Neural cell (in vitro differentiated cells): ENCODE measurements at regions not wholly inside any gene's neighbourhood (a gene's known extent, or its start where the extent isn't known, plus 50 kb on each side); places are given as distances from the start of the nearest gene placed in this dataset.

ENCODE experiments used
- H2AFZ ChIP-seq: fragments of 200-600, 300-800 bp; sonication (generic), shearing (Covaris generic); 2 replicates; pipeline ENCODE4 v1.6.0; 2014; ENCODE audit warnings: low read depth, mild to moderate bottlenecking, antibody characterized with exemption, low read length, moderate library complexity
- H3F3A ChIP-seq: fragments of 200-600 bp; shearing (Covaris generic); 2 replicates; pipeline ENCODE4 v1.6.1; 2016; ENCODE audit warnings: mild to moderate bottlenecking, moderate library complexity, mixed read lengths, antibody characterized with exemption, low read length; ENCODE audit not compliant: insufficient read depth, poor library complexity, severe bottlenecking
- H3K27ac ChIP-seq: fragments of 200-600, 300-800 bp; sonication (generic), shearing (Covaris generic); 2 replicates; pipeline ENCODE4 v1.5.1; 2014; ENCODE audit warnings: mild to moderate bottlenecking, low read length, moderate library complexity
- H3K27me3 ChIP-seq: fragments of 300-800, 200-600 bp; sonication (generic), shearing (Covaris generic); 2 replicates; pipeline ENCODE4 v1.6.0; 2014; ENCODE audit warnings: mild to moderate bottlenecking, low read depth, low read length, moderate library complexity; ENCODE audit not compliant: insufficient read depth
- H3K36me3 ChIP-seq: fragments of 300-800, 200-600 bp; sonication (generic), shearing (Covaris generic); 2 replicates; pipeline ENCODE4 v1.5.1; 2014; ENCODE audit warnings: mild to moderate bottlenecking, antibody characterized with exemption, low read length, moderate library complexity; ENCODE audit not compliant: insufficient read depth
- H3K4me2 ChIP-seq: fragments of 300-800, 200-600 bp; sonication (generic), shearing (Covaris generic); 2 replicates; pipeline ENCODE4 v1.6.0; 2014; ENCODE audit warnings: mild to moderate bottlenecking, low read length
- H3K4me3 ChIP-seq: fragments of 300-800, 200-600 bp; sonication (generic), shearing (Covaris generic); 2 replicates; pipeline ENCODE4 v1.5.1; 2014; ENCODE audit warnings: mild to moderate bottlenecking, low read length, moderate library complexity
- H3K79me2 ChIP-seq: fragments of 200-600 bp; shearing (Covaris generic); replicated peaks from 2 replicates; pipeline ENCODE4 v1.6.0; 2014; ENCODE audit warnings: mild to moderate bottlenecking, low read length, moderate library complexity; ENCODE audit not compliant: insufficient read depth
- H3K9ac ChIP-seq: fragments of 300-800, 200-600 bp; sonication (generic), shearing (Covaris generic); 2 replicates; pipeline ENCODE4 v1.6.1; 2016; ENCODE audit warnings: mild to moderate bottlenecking, low read length, mixed read lengths
- H3K9me2 ChIP-seq: fragments of 200-600 bp; shearing (Covaris generic); 2 replicates; pipeline ENCODE4 v1.6.1; 2016; ENCODE audit warnings: mild to moderate bottlenecking, low read length, mixed read lengths; ENCODE audit not compliant: insufficient read depth
- H3K9me3 ChIP-seq: fragments of 200-600, 300-800 bp; sonication (generic), shearing (Covaris generic); 2 replicates; pipeline ENCODE4 v1.6.1; 2016; ENCODE audit warnings: mild to moderate bottlenecking, mixed run types, low read length, moderate library complexity, mixed read lengths
- H4K20me1 ChIP-seq: fragments of 200-600 bp; shearing (Covaris generic); 2 replicates; pipeline ENCODE4 v1.6.1; 2016; ENCODE audit warnings: mild to moderate bottlenecking, mixed run types; ENCODE audit not compliant: insufficient read depth
- CTCF ChIP-seq: fragments of 450-650 bp; IDR thresholded peaks from 2 replicates; pipeline ENCODE4 v1.5.1; 2014; ENCODE audit warnings: antibody characterized with exemption, mild to moderate bottlenecking, moderate library complexity; ENCODE audit not compliant: poor library complexity, severe bottlenecking
- EP300 ChIP-seq: fragments of 450-650 bp; conservative IDR thresholded peaks from 2 replicates; pipeline ENCODE4 v1.6.1; 2014; ENCODE audit warnings: antibody characterized with exemption, mild to moderate bottlenecking, moderate library complexity; ENCODE audit not compliant: poor library complexity, severe bottlenecking
- EZH2 ChIP-seq: fragments of 200-600, 300-800 bp; shearing (Covaris generic), sonication (generic); IDR thresholded peaks from 2 replicates; pipeline ENCODE4 v1.6.1; 2014; ENCODE audit warnings: antibody characterized with exemption, low read length, borderline replicate concordance, mild to moderate bottlenecking; ENCODE audit not compliant: insufficient read depth, poor library complexity, severe bottlenecking
- MXI1 ChIP-seq: fragments of 450-650 bp; conservative IDR thresholded peaks from 2 replicates; pipeline ENCODE4 v1.6.1; 2014; ENCODE audit warnings: antibody characterized with exemption, mild to moderate bottlenecking; ENCODE audit not compliant: poor library complexity, severe bottlenecking
- POLR2AphosphoS5 ChIP-seq: IDR thresholded peaks from 2 replicates; pipeline ENCODE4 v1.6.1; 2012
- RAD21 ChIP-seq: fragments of 450-650 bp; conservative IDR thresholded peaks from 2 replicates; pipeline ENCODE4 v1.6.1; 2014; ENCODE audit warnings: antibody characterized with exemption, mild to moderate bottlenecking, moderate library complexity
- REST ChIP-seq: IDR thresholded peaks from 2 replicates; pipeline ENCODE4 v1.6.1; 2012; ENCODE audit warnings: borderline replicate concordance
- SMC3 ChIP-seq: fragments of 450-650 bp; conservative IDR thresholded peaks from 2 replicates; pipeline ENCODE4 v1.6.1; 2014; ENCODE audit warnings: antibody characterized with exemption, mild to moderate bottlenecking, moderate library complexity; ENCODE audit not compliant: poor library complexity
- TAF1 ChIP-seq: IDR thresholded peaks from 2 replicates; pipeline ENCODE4 v1.6.1; 2012; ENCODE audit warnings: low read depth

- Histone ChIP-seq H3K27ac (no peak overlapping the region), H3K27me3 (no peaks in the 10 kb centered on the region), H3K4me3 (no peak overlapping the region), H3K36me3 (no peaks in the 10 kb centered on the region), H3K9ac (no peak overlapping the region), H3K9me2 (no peaks in the 10 kb centered on the region), H3F3A (no peaks in the 10 kb centered on the region), H3K4me2 (no peak overlapping the region), H3K9me3 (no peaks in the 10 kb centered on the region), H3K79me2 (no peaks in the 10 kb centered on the region), H2AFZ (no peak overlapping the region), H4K20me1 (no peaks in the 10 kb centered on the region)
- no peak for TF ChIP-seq POLR2AphosphoS5
- TF ChIP-seq EP300 = no peak
- TF ChIP-seq TAF1 = no peak
- no peak for TF ChIP-seq REST
- no peak for TF ChIP-seq CTCF
- no peak for TF ChIP-seq RAD21
- no peak for TF ChIP-seq MXI1
- no peak for TF ChIP-seq EZH2
- TF ChIP-seq SMC3 = no peak
These were observed 487.0 kb downstream of the TNS1 start for GRCh38 chr2:217515615-217516309.

GRCh38 chr2:217513258-217513657 lies 489.5 kb downstream of the TNS1 start:
- Histone ChIP-seq H3K79me2 (no peaks in the 10 kb centered on the region), H3K9ac (no peak overlapping the region), H3F3A (no peaks in the 10 kb centered on the region), H4K20me1 (no peaks in the 10 kb centered on the region), H3K27ac (no peak overlapping the region), H3K9me3 (no peaks in the 10 kb centered on the region), H2AFZ (no peak overlapping the region), H3K4me3 (no peak overlapping the region), H3K4me2 (no peak overlapping the region), H3K9me2 (no peaks in the 10 kb centered on the region), H3K36me3 (no peaks in the 10 kb centered on the region), H3K27me3 (no peaks in the 10 kb centered on the region)
- TF ChIP-seq TAF1 = no peak
- no peak for TF ChIP-seq REST
- no peak for TF ChIP-seq EZH2
- TF ChIP-seq POLR2AphosphoS5 = no peak
- TF ChIP-seq MXI1 = no peak
- TF ChIP-seq CTCF = no peak
- no peak for TF ChIP-seq RAD21
- no peak for TF ChIP-seq SMC3
- TF ChIP-seq EP300 = no peak
